ENCODE measurements at regions not wholly inside any gene's neighbourhood (a gene's known extent, or its start where the extent isn't known, plus 50 kb on each side); places are given as distances from the start of the nearest gene placed in this dataset.

DNA sequence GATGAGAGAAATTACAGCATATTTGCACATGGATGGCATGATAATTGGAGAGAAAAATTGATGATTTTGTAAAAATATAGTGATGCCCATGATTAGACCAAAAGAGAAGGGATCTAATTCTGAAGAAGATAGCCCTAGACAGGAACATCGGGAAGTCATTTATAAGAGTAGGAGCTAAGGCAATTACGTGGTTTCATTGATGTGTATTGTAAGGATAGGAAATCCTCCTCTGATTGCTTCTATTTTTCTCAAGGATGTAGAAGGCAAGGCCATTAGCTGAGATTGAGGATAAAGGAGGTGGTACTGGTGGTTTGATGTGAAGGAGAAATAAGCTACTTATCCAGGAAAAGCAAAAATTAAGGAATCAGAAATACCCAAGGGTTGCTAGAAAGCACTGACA, 176.5 kb upstream of the SOX11 start:
- TF ChIP-seq TAF1 (IDR thresholded peaks at IDR 0.05; ENCODE audit: borderline replicate concordance, insufficient read depth, low read length) (no peak), POLR2AphosphoS5 (IDR thresholded peaks at IDR 0.05; ENCODE audit: low read depth, low read length) (no peak)
